ENCODE measurements at regions not wholly inside any gene's neighbourhood (a gene's known extent, or its start where the extent isn't known, plus 50 kb on each side); places are given as distances from the start of the nearest gene placed in this dataset.

GRCh38 chrX:34487364-34487763, 169.7 kb downstream of the TMEM47 start:
- H3K27me3 ChIP-seq (replicated peaks in 1 of 4; ENCODE audit: control extremely low read depth in 1 of 4, control insufficient read depth in 3 of 4, insufficient read depth in 4 of 4, low read length in 3 of 4), result no peaks in the 10 kb centered on the region
- no peaks in the 10 kb centered on the region for H3K9me3 ChIP-seq (ENCODE audit: control extremely low read depth in 1 of 3, control insufficient read depth in 2 of 3, insufficient read depth in 1 of 3, low read length in 2 of 3)
- H3K27ac ChIP-seq (ENCODE audit: low read length in 2 of 2), result no peak overlapping the region
- no peak overlapping the region for H3K9ac ChIP-seq (ENCODE audit: low read length)
- no peak for ATAC-seq (ENCODE audit: low read depth)
- ChIA-PET POLR2A (no interaction called here), CTCF (no interaction called here)
- H3K4me1 ChIP-seq (ENCODE audit: control insufficient read depth in 2 of 2, insufficient read depth in 2 of 2, low read length in 2 of 2), result no peaks in the 10 kb centered on the region
- Mint-ChIP-seq H3K9me3 (ENCODE audit: insufficient read depth) (no peaks in the 10 kb centered on the region), H3K27me3 (no peaks in the 10 kb centered on the region), H3K4me3 (no peak overlapping the region), H3K4me1 (no peaks in the 10 kb centered on the region), H3K27ac (no peak overlapping the region)
- TF ChIP-seq EZH2 (IDR thresholded peaks at IDR 0.05; ENCODE audit: borderline replicate concordance, insufficient read depth, low read depth, low read length, poor library complexity, severe bottlenecking) (no peak), CTCF (IDR thresholded peaks at IDR 0.05) (no peak)
- DNase-seq, result no peak
- H2AFZ ChIP-seq (ENCODE audit: insufficient read depth, low read depth, low read length, poor library complexity, severe bottlenecking), result no peak overlapping the region
- intact Hi-C loops (cut with micrococcal nuclease), result no loop called here
- no peaks in the 10 kb centered on the region for H4K20me1 ChIP-seq (ENCODE audit: control insufficient read depth, insufficient read depth, low read length, poor library complexity, severe bottlenecking)
- H3K4me2 ChIP-seq (replicated peaks; ENCODE audit: low read depth, low read length, poor library complexity, severe bottlenecking), result no peak overlapping the region
- no peak overlapping the region for H3K4me3 ChIP-seq (ENCODE audit: control extremely low read depth in 1 of 5, extremely low read depth in 1 of 5, insufficient read depth in 1 of 5, low read depth in 2 of 5, low read length in 4 of 5)
- H3K36me3 ChIP-seq (replicated peaks in 1 of 2; ENCODE audit: control extremely low read depth in 1 of 2, control insufficient read depth in 1 of 2, extremely low read depth in 1 of 2, insufficient read depth in 2 of 2, low read length in 1 of 2), result no peaks in the 10 kb centered on the region
- no peaks in the 10 kb centered on the region for H3K79me2 ChIP-seq (ENCODE audit: control insufficient read depth, insufficient read depth, low read length)

- H4K20me1 ChIP-seq (ENCODE audit: control insufficient read depth, insufficient read depth, low read length, poor library complexity, severe bottlenecking), result no peaks in the 10 kb centered on the region
- DNase-seq (no peak), ATAC-seq (ENCODE audit: low read depth) (no peak)
- no peak overlapping the region for H3K4me2 ChIP-seq (replicated peaks; ENCODE audit: low read depth, low read length, poor library complexity, severe bottlenecking)
- no peaks in the 10 kb centered on the region for H3K4me1 ChIP-seq (ENCODE audit: control insufficient read depth in 2 of 2, insufficient read depth in 2 of 2, low read length in 2 of 2)
- CTCF ChIA-PET, result no interaction called here
- H3K79me2 ChIP-seq (ENCODE audit: control insufficient read depth, insufficient read depth, low read length), result no peaks in the 10 kb centered on the region
- H3K36me3 ChIP-seq (replicated peaks in 1 of 2; ENCODE audit: control extremely low read depth in 1 of 2, control insufficient read depth in 1 of 2, extremely low read depth in 1 of 2, insufficient read depth in 2 of 2, low read length in 1 of 2), result no peaks in the 10 kb centered on the region
- POLR2A ChIA-PET, result no interaction called here
- no peak overlapping the region for H2AFZ ChIP-seq (ENCODE audit: insufficient read depth, low read depth, low read length, poor library complexity, severe bottlenecking)
- TF ChIP-seq EZH2 (IDR thresholded peaks at IDR 0.05; ENCODE audit: borderline replicate concordance, insufficient read depth, low read depth, low read length, poor library complexity, severe bottlenecking), result no peak
- TF ChIP-seq CTCF (IDR thresholded peaks at IDR 0.05), result no peak
- no peak overlapping the region for H3K4me3 ChIP-seq (ENCODE audit: control extremely low read depth in 1 of 5, extremely low read depth in 1 of 5, insufficient read depth in 1 of 5, low read depth in 2 of 5, low read length in 4 of 5)
- no peak overlapping the region for H3K27ac Mint-ChIP-seq
- no peak overlapping the region for H3K4me3 Mint-ChIP-seq
- WGBS (ENCODE audit: insufficient coverage), result 75% methylated on average over 3 of the region's 6 CpGs
- H3K27me3 ChIP-seq (replicated peaks in 1 of 4; ENCODE audit: control extremely low read depth in 1 of 4, control insufficient read depth in 3 of 4, insufficient read depth in 4 of 4, low read length in 3 of 4), result no peaks in the 10 kb centered on the region
- no peaks in the 10 kb centered on the region for H3K4me1 Mint-ChIP-seq
- no peak overlapping the region for H3K9ac ChIP-seq (ENCODE audit: low read length)
- H3K9me3 ChIP-seq (ENCODE audit: control extremely low read depth in 1 of 3, control insufficient read depth in 2 of 3, insufficient read depth in 1 of 3, low read length in 2 of 3), result peaks cover 0 to 10% (median 0%) of the 10 kb centered on the region in 3 donors
- H3K27me3 Mint-ChIP-seq, result no peaks in the 10 kb centered on the region
- intact Hi-C loops (cut with micrococcal nuclease), result no loop called here
- H3K9me3 Mint-ChIP-seq (ENCODE audit: insufficient read depth), result no peaks in the 10 kb centered on the region
- H3K27ac ChIP-seq (ENCODE audit: low read length in 2 of 2), result no peak overlapping the region
These were observed 173.1 kb downstream of the TMEM47 start for GRCh38 chrX:34483980-34484379.
